HG02870 (cell line): ENCODE measurements at regions not wholly inside any gene's neighbourhood (a gene's known extent, or its start where the extent isn't known, plus 50 kb on each side); places are given as distances from the start of the nearest gene placed in this dataset.

Experiments
- ATAC-seq: cut with Tn5 transposase; IDR thresholded peaks from one replicate; pipeline ENCODE4 v1.9.1; 2021; ENCODE audit warnings: mild to moderate bottlenecking, moderate library complexity; ENCODE audit not compliant: unreplicated experiment

DNA sequence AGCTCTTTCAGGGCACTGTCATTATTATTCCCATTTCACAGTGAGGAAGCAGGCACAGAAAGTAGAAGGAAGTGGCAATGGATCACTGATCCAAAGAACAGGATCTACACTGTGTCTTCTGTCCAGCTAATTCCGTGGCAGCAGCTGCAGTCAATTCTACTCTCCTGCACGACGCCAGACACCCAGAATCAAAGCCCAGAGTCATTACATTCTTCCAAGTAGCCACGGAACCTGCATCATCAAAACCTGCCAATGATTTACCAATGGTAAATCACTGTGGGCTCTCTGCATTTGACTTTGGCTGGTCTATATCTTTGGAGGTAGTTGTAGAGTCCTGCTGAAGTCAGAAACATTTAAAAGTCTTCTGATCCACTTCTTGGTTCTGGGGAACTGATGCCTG lies 767.7 kb downstream of the LIG4 start:
- no peak for ATAC-seq

DNA sequence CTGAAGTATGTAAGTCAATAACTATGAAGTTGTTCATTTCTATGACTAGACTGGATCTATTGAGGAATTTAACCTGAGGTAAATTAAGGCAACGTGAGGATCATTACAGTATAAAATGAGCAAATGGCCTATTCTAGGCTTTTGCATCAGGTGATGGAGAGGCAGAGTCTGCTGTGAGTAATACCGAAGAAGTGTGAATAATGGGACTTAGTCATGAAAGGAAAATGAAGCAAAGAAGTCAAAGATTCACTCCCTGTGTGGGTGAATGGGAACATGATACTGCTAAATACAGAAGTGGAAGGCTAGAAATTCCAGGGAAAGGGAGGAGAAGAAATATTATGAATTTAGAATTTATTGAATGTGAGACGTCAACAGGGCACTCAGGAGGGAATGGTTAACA lies 774.1 kb downstream of the LIG4 start:
- no peak for ATAC-seq

DNA sequence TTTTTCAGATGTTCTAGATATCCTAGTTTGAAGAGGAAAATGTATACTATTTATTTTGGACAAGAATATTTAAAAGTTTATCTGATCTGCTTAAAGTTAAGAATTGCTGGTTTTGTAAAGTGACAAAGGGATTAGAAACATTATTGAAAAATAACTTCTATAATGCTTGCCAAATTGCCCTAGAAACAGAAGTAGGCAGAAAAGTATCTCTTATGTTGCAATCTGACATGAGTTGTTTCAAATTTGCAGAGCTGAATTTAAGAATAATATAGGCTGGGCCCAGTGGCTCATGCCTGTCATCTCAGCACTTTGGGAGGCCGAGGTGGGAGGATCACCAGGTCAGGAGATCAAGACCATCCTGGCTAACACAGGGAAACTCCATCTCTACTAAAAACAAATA lies 777.1 kb downstream of the LIG4 start:
- no peak for ATAC-seq

DNA sequence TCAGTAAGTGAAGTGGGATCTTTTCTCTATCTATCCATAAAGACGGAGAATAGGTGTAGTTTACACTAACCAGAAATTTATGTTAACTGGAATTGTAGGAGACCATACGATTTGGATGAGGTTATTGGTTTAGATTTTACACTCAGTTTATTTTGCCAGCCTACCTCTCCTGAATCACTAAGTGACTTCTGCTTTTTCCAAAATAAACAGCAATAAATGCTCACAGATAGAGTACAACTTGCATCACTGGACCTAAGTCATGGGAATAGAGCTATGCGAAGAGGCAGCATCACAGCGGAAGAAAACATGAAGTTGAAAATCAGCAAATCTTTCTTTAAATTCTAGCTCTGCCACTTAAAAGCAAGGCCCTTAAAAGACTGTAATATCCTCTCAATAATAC lies 781.0 kb downstream of the LIG4 start:
- no peak for ATAC-seq

DNA sequence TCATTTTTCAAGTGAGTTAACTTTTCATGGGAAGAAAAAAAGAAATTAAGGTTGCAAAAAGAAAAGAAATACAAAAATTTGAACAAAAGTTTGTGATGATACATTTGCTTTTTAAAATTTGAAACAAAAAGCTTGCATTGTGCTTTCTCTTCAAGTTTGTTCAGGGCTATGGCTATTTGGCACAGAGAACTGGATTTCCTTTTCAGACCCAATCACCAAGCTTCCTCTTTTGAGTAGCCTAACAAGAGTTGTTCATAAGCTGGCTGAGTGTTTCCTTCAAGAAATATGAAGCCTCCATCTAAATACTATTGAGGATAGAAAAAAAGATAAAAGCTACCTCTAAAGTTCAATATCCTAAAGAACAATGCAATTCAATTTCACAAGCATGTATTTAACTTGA lies 787.8 kb downstream of the LIG4 start:
- no peak for ATAC-seq

DNA sequence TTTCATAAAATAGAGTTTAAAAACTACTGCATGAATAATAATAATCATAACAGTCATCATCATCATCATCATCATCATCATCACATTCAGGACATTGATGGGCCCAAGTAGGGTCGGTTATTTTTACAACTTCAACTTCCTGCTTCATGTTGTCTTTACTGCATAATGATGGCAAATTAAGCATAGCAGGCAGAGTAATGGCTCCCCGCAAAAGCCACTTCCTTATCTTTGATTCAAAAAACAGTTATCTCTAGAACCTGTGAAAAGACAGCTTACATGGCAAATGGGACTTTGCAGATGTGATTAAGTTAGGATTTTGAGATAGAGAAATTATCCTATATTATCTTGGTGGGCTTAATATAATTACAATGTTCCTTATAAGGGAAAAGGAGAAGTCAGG lies 792.9 kb downstream of the LIG4 start:
- no peak for ATAC-seq

DNA sequence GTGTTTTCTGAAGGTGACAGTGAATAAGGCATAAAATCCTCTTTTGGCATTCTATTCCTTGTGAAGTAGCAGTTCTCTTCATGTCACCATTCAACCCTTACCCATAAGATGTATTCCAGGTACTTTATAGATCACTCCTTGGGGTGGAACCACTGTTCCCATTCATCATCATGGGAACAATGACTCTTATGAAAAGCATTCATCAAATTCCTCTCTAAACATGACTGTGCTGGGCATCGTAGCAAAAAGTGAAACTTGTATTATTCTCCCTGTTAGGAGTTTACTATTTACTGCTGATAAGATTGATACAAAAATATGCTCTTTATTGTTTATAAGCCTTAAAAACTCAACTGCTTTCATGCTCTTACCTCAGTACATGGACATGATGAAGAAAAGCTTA lies 793.4 kb downstream of the LIG4 start:
- ATAC-seq, result no peak

DNA sequence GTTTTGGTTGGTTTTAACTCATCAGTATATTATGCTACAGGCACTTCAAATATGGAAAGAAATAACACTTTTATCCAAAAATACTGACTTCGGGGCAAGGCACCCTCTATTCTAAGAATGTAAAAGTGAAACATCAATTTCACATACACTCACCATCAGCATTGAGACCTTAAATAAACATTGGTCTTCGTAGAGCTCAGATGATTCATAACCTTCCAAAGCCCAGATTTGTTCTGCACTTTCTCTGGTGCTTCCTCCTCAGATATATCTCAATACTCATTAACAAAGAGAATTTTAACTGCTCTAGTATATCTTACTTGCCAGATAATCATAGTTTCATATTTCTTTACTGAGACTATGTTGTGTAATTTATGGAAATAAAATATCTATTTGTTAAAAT lies 794.3 kb downstream of the LIG4 start:
- no peak for ATAC-seq

DNA sequence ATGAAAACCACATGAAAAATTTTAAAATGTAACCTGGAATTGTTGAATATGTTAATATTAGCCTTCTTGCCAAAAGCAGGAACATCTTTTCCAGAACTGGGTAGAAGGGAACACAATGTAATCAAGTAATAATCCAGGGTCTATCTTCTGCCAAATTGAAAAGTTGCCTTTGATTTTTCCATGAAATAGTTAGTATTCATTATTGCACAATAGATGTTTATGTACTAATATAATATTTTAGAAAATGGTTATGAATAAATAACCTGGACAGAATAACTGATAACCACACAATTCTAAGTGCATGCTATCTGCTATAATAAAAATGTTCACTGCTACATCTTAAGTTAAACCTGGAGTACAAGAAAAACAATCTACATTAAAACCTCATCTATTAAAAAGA lies 802.3 kb downstream of the LIG4 start:
- ATAC-seq, result no peak

DNA sequence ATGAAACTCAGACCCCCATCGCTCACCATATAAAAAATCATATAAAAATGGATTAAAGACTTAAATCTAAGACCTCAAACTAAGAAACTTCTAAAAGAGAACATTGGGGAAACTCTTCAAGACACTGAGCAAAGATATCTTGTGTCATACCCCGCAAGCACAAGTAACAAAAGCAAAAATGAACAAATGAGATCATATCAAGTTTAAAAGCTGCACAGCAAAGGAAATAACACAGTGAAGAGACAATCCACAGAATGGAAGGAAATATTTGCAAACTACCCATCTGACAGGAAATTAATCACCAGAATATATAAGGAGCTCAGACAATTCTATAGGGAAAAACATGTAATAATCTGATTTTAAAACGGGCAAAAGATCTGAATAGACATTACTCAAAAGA lies 808.3 kb downstream of the LIG4 start:
- no peak for ATAC-seq

DNA sequence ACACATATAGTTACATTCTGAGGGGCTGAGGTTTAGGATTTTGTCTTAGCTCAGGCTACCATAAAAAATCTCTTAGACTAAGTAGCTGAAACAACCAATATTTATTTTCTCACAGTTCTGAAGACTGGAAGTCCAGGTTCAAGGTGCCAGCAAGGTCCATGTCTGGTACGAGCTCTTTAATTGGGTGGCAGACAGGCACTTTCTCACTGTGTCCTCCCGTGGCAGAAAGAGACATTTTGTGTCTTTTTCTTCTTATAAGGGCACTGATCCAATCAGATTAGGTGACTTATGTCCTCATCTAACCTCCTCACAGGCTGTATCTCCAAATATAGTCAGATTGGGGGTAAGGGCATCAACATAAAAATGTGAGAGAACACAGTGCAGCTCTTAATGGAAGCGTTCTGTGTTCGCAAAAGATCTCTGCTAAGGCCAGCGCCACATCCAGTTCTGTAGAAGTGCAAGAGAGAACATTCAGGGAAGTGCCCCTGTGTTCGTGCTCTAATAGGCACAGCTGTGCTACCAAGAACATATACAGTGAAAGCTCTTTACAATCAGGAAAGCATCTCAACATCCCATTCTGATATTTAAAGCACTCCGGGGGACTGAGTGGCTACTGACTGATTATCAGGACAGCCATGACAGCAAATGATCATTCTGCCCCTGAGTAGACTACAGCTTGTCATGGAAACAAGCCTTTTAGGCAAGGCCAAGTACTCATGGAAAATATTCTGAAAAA lies 819.2 kb downstream of the LIG4 start:
- no peak for ATAC-seq

DNA sequence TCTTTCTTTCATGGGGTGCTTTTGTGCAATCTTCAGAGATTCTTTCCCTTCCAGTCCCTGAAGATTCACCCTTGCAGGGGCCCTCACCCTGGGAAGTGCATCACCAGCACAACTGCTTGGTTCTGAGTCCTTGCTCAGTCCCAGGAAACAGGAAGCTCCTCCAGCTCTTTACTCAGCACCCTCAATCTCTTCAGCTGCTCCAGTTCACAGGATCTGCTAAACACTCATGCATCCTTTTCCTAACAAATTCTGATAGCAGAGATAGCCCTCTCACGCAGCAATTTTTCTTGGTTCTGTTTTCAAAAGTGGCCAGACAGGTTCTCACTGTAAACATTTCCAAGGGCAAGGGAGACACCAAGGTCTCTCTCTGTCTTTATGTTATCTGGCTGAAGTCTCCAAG lies 823.1 kb downstream of the LIG4 start:
- ATAC-seq, result no peak

DNA sequence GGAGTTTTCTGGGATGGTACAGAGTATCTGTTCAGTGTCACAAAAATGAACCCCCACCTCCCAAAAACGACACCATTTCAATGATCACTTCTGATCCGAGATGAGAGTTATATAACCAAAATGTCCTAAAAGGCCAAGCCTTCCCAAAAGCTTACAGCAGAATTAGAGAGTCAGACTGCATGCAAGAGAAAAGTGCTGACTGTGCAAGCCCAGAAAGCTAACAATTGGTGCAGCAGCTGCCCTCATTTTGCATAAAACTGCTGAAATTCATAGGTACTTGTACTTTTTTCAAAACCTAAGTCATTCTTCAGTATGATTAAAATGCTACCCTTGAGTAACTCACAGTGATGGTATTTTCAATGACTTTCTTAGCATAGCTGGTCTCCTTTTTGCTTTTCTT lies 819.6 kb upstream of the ARGLU1 start:
- ATAC-seq, result no peak

DNA sequence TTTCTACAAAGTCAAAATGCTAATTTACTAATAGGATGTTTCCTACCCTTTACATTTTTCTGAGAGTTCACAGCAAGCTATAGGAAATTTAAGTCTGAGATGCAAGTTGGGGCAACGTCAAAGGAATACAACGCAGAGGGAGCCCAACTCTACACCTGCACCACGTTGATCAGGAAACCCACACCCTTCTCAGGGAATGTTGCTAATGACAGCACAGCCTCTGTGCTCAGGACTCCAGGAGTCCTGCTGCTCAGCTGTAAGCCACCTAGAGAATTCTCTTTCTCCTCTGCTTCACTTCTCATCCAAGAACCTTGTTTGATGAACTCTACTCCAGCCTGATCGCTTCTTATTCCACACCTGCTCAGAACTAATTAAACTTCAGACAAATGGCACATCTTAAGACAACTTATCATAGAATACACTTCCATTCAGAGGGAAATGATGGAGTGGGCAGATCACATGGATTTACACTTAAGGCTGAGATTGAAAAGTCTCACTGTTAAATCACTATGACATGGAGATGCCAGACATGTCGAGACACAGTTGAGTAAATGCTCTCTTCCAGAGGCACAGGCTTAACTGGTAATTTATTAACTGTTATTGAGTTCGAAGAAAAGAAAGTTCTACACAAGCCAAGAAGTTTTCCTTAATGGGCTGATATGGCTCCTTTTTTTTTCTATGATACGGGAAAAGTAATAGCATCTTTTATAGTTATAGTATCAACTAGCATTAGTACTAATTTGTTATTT lies 811.6 kb upstream of the ARGLU1 start:
- no peak for ATAC-seq

DNA sequence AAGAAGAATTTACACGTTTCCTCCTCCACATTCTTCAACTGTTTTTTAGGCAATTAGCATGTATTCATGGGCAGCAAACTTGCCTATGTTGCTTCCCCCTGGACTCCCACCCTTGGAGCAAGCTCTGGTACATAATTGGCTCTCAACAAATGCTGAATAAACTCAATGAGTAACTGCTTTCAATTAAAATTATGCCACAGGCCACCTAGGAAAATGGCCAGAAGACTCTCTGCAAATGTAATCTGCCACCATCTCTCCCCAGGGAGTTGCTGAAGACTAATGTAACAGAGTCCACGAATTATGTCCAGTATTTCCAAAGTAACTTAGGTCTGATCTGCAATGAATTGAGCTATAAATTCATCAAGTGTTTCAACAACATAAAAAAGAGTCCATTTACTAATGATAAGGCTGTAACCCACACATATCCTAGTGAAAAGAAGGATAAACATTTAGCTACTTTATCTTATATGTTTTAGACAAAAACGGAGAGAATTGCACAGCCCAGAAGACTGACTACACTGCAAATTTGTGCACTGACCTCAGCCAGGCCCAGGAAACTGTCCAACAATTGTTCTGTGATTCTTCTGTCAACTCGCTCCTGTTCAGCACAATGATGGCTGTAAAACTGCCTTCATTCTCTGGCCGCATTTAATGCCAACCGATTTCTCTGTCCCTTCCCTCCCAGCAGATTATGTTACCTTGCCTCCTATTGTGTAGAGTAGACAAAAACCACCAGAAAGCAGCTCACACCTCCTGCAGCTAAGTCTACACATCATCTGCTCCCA lies 808.6 kb upstream of the ARGLU1 start:
- no peak for ATAC-seq

DNA sequence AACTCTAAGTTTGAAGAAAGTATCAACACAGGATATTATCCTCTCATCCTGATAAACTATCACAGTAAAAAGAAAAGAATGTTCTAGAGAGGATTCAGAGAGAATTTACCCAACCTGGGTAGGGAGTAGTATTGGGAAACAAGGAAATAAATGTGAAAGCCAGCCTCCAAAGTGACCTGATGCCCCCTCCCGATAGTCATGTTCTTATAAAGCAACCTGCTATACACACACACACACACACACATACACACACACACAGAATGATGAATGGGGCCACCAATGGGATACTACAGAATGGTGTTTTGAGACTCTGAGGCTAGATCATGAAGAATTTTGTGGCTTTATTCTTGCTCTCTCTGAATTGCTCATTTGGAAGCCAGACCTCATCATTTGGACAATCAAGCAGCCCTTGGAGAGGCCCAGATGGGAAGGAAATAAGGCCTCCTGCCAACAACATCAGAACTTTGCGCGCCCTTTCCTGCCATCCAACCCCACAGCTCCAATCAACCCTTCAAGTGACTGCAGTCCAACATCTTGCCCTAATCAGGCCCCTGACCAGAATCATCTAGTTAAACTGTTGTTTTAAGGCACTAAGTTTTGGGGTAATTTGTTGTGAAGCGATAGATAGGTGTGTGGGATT lies 807.9 kb upstream of the ARGLU1 start:
- no peak for ATAC-seq

DNA sequence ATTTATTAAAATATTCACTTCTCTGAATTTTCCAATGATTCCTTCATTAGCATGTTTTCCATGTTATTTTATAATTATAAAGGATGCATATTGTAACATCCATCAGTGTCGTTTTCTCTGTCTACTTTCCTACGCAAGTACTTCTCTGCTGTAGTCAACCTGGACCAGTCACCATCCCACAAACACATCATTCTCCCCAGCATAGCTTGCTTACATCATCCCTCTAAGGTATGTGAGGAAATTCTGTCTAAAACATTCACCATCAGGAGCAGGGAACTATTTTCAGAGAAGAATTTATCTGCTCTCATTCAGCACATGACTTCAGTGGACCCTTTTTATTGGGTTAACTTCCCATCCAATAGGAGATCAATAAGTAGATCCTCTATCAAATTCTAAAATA lies 806.1 kb upstream of the ARGLU1 start:
- no peak for ATAC-seq

DNA sequence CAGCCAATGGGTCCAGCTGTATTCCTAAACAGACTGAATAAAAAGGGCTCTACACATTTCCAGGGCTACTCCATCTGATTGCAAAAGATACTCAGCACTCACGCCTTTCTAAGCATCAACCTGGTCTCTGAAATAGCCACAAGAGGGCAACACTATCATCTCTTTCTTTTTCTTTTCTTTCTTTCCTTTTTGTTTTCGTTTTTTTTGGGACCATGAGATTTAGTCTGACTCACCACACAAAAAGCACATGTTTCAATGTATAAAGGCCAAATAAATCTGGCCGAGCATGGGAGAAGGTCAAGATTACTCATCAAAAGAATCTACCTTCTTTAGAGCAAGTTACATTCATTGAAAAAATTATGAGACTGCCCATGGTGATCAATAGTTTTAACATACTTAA lies 805.6 kb upstream of the ARGLU1 start:
- no peak for ATAC-seq

DNA sequence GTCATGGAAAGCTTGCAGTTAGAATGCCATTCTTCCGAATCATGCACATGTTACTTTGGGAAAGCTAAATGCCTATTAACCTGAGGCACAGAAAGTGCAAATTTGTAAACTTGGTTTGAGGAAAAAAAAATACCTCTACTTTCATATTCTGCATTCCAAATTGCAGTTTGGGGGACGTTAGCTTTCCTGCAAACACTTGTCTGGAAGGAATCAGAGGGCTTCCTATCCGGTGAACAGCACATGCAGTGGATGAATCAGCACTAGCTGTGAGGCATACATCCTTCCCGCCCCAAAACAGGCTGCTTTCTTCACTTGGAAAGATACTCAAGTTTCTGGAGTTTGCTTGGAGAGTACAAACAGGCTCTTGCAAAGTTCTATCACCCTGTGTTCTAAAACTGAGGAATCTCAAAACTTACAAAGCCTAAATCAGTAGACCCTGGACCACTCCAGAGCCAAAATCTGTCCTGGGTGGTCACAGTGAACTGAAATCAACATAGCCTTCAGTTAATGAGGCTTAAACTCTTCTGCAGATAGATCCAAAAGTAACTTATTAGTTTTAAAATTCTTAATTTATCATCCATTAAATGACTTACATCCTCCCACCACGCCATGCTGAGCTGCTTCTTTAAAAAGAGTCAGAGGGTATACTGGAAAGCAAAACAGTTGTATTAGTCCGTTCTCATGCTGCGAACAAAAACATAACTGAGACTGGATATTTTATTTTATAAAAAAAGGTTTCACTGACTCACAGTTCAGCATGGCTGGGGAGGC lies 802.3 kb upstream of the ARGLU1 start:
- ATAC-seq, result no peak

DNA sequence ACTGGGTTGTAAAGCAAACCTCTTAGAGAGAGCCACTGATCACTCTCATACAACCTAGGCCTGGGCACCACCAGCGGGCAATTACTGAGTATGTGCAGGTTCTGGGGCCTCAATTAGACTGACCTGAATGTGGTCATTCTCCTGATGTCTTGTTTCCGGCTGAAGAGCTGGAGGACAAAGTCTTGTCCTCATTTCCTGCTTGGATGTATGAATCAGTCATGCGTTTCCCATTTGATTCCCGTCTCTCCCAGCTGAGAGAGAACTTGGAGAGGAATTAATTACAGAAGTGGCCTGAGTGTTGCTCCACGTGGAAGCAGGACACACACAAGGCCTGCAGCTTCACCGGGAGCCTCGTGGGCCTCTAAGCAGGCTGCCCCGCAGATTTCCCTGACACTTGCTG lies 799.3 kb upstream of the ARGLU1 start:
- ATAC-seq, result no peak
